ENCODE measurements at regions not wholly inside any gene's neighbourhood (a gene's known extent, or its start where the extent isn't known, plus 50 kb on each side); places are given as distances from the start of the nearest gene placed in this dataset.

DNA sequence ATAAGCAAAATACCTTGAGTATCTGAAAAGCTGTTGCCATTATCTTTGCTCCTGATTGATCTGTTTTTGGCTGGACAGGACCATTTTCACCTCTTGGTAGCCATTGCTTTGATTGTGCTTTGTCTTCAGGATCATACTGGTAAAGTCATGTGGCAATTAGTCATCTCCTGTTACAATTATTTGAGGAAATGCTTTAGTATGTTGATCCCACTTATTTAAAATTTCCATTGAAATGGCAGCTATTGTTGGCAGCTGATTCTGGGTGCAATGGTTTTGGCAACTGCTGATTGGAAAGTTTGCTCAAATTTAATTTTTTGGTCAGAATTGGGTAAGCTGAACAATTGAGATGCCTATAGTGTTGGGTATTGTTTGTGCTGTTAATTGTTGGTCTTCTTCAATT lies 238.3 kb upstream of the TLL1 start:
- TF ChIP-seq, protein P1, sequence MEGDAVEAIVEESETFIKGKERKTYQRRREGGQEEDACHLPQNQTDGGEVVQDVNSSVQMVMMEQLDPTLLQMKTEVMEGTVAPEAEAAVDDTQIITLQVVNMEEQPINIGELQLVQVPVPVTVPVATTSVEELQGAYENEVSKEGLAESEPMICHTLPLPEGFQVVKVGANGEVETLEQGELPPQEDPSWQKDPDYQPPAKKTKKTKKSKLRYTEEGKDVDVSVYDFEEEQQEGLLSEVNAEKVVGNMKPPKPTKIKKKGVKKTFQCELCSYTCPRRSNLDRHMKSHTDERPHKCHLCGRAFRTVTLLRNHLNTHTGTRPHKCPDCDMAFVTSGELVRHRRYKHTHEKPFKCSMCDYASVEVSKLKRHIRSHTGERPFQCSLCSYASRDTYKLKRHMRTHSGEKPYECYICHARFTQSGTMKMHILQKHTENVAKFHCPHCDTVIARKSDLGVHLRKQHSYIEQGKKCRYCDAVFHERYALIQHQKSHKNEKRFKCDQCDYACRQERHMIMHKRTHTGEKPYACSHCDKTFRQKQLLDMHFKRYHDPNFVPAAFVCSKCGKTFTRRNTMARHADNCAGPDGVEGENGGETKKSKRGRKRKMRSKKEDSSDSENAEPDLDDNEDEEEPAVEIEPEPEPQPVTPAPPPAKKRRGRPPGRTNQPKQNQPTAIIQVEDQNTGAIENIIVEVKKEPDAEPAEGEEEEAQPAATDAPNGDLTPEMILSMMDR (IDR thresholded peaks at IDR 0.05; ENCODE audit: unreplicated experiment in 3 of 3): no peak
- H3K36me3 Mint-ChIP-seq (ENCODE audit: low read depth): no peaks in the 10 kb centered on the region
- no peaks in the 10 kb centered on the region for H3K27me3 Mint-ChIP-seq (ENCODE audit: low read depth)
- H3K27ac Mint-ChIP-seq: no peak overlapping the region
- H3K4me1 Mint-ChIP-seq: peaks cover 15% of the 10 kb centered on the region
- peaks cover 13% of the 10 kb centered on the region for H3K9me3 Mint-ChIP-seq
- H3K4me3 Mint-ChIP-seq: no peak overlapping the region

DNA sequence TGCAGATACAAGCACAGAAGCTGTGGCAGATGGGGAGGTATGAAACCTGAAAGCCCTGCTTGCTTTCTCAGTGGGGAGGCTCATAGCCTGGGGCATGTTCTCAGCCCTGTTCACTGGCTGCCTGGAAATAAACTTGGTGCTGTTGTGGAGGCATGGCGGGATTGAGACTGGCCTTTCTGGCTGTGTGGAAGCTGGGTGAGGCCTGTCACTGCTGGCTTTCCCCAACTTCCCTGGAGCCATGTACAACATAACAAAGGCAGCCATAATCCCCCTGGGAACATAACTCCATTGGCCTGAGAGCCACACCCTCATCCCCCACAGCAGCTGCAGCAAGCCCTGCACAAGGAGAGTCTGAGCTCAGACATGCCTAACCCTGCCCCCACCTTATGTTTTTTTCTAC lies 237.7 kb upstream of the TLL1 start:
- TF ChIP-seq, protein P1 (IDR thresholded peaks at IDR 0.05; ENCODE audit: unreplicated experiment in 3 of 3): no peak
- no peaks in the 10 kb centered on the region for H3K36me3 Mint-ChIP-seq (ENCODE audit: low read depth)
- H3K4me3 Mint-ChIP-seq: no peak overlapping the region
- H3K4me1 Mint-ChIP-seq: peaks cover 15% of the 10 kb centered on the region
- no peak overlapping the region for H3K27ac Mint-ChIP-seq
- H3K9me3 Mint-ChIP-seq: peaks cover 13% of the 10 kb centered on the region
- no peaks in the 10 kb centered on the region for H3K27me3 Mint-ChIP-seq (ENCODE audit: low read depth)

DNA sequence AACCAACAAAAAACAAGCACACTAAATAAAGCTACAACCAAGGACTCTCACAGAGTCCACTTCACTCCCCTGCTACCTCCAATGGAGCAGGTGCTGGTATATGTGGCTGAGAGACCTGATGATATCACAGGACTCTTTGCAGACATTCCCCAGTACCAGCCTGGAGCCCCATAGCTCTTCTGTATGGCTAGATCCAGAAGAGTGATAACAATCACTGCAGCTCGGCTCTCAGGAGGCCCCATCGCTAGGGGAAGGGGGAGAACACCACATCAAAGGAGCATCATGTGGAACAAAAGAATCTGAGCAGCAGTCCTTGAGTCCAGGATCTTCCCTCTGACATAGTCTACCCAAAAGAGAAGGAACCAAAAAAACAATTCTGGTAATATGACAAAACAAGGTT lies 237.1 kb upstream of the TLL1 start:
- peaks cover 13% of the 10 kb centered on the region for H3K4me1 Mint-ChIP-seq
- no peak overlapping the region for H3K27ac Mint-ChIP-seq
- no peak overlapping the region for H3K4me3 Mint-ChIP-seq
- H3K36me3 Mint-ChIP-seq (ENCODE audit: low read depth): no peaks in the 10 kb centered on the region
- H3K27me3 Mint-ChIP-seq (ENCODE audit: low read depth): no peaks in the 10 kb centered on the region
- H3K9me3 Mint-ChIP-seq: peaks cover 13% of the 10 kb centered on the region
- TF ChIP-seq, protein P1 (IDR thresholded peaks at IDR 0.05; ENCODE audit: unreplicated experiment in 3 of 3): no peak

DNA sequence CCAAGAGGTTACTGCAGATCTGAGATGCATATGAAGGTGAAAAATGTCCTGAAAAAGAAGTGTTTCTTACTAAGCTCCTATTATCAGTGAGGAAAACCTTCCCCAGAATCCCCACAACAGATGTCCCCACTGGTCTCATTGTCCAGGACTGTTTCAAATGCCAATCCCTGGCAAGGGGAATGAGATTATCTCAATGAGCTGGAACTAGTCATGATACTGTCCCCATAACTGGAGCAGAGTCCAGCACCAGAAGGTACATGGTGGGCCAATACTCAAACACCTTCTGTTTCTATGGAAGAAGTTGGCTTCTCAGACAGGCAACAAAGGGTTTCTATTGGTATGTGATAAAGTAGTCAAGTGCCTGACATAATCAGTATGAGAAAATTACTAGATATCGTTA lies 221.1 kb upstream of the TLL1 start:
- Mint-ChIP-seq H3K27me3 (ENCODE audit: low read depth) (peaks cover 3% of the 10 kb centered on the region), H3K4me1 (no peaks in the 10 kb centered on the region), H3K4me3 (no peak overlapping the region), H3K27ac (no peak overlapping the region), H3K9me3 (peaks cover 4% of the 10 kb centered on the region), H3K36me3 (ENCODE audit: low read depth) (no peaks in the 10 kb centered on the region)
- TF ChIP-seq, protein P1 (IDR thresholded peaks at IDR 0.05; ENCODE audit: unreplicated experiment in 3 of 3): no peak

DNA sequence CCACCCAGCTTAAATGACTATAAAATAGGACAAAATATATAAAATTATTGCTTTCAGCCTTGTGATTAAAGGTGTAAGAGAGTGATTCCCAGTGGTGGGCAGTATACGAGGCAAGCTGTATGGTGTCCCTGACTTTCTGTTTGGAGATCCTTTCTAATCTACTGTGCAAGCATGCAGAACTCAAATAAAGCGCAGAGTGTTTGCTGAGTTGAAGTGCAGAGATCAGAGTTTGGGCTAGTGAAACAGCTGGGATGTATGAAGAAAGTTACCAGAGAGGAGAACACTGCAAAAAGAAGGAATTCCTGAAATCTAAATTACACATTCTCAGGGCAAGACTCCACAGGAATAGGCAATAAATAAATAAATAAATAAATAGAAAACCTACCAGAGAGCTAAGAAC lies 218.5 kb upstream of the TLL1 start:
- Mint-ChIP-seq H3K36me3 (ENCODE audit: low read depth) (no peaks in the 10 kb centered on the region), H3K4me3 (no peak overlapping the region), H3K27ac (no peak overlapping the region), H3K9me3 (peaks cover 4% of the 10 kb centered on the region), H3K4me1 (no peaks in the 10 kb centered on the region), H3K27me3 (ENCODE audit: low read depth) (peaks cover 3% of the 10 kb centered on the region)
- TF ChIP-seq, protein P1 (IDR thresholded peaks at IDR 0.05; ENCODE audit: unreplicated experiment in 3 of 3): no peak

DNA sequence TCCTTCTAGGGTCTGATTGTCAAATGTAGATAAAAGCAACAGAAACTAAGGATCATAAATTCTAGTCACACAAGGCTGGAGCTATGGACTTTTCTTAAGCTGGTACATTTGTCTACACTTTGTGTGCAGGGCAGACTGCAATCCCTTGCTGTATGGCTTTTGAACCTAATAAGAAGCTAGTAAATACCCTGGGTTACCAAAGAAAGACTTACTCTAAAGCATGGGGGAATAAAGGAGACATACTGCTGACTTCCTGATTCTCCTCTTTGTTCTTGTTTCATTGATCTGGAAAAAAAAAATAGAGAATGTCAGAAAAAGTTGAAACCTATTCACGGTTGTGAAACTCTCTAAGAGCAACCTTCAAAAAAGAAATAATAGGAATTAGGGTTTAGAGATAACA lies 216.6 kb upstream of the TLL1 start:
- peaks cover 4% of the 10 kb centered on the region for H3K9me3 Mint-ChIP-seq
- H3K4me3 Mint-ChIP-seq: no peak overlapping the region
- no peaks in the 10 kb centered on the region for H3K36me3 Mint-ChIP-seq (ENCODE audit: low read depth)
- H3K27me3 Mint-ChIP-seq (ENCODE audit: low read depth): no peaks in the 10 kb centered on the region
- TF ChIP-seq, protein P1 (IDR thresholded peaks at IDR 0.05; ENCODE audit: unreplicated experiment in 3 of 3): no peak
- no peak overlapping the region for H3K27ac Mint-ChIP-seq
- H3K4me1 Mint-ChIP-seq: no peaks in the 10 kb centered on the region
